Fibroblast of gingiva (primary cell): ENCODE measurements at regions not wholly inside any gene's neighbourhood (a gene's known extent, or its start where the extent isn't known, plus 50 kb on each side); places are given as distances from the start of the nearest gene placed in this dataset.
"Not testable (repeated sequence)": the region's sequence is repeated elsewhere in the genome, so short reads cannot be mapped to it uniquely, and the experiment has no call there.

ENCODE experiments used
- DNase-seq: peaks from one replicate; pipeline ENCODE4 v3.0.0-alpha.2; 2011; ENCODE audit warnings: low read depth

- DNase-seq, result no peak
These were observed 190.1 kb upstream of the AKR1E2 start for GRCh38 chr10:4635883-4636282.

- DNase-seq, result no peak
These were observed 190.6 kb upstream of the AKR1E2 start for GRCh38 chr10:4635388-4635787.

- no peak for DNase-seq
These were observed 192.2 kb upstream of the AKR1E2 start for GRCh38 chr10:4633776-4634175.

GRCh38 chr10:4633186-4633585, 192.8 kb upstream of the AKR1E2 start:
- DNase-seq, result no peak

- no peak for DNase-seq
These were observed 193.2 kb upstream of the AKR1E2 start for GRCh38 chr10:4632757-4633156.

- DNase-seq, result no peak
These were observed 199.1 kb upstream of the AKR1E2 start for GRCh38 chr10:4626919-4627318.

GRCh38 chr10:4623757-4624420, 202.1 kb upstream of the AKR1E2 start:
- DNase-seq, result peak; percentile 3

- no peak for DNase-seq
These were observed 202.8 kb upstream of the AKR1E2 start for GRCh38 chr10:4623200-4623599.

GRCh38 chr10:4622384-4622783, 203.6 kb upstream of the AKR1E2 start:
- no peak for DNase-seq

- no peak for DNase-seq
These were observed 208.4 kb upstream of the AKR1E2 start for GRCh38 chr10:4617589-4617988.

- DNase-seq, result no peak
These were observed 211.0 kb upstream of the AKR1E2 start for GRCh38 chr10:4615042-4615441.

GRCh38 chr10:4609251-4609650, 216.8 kb upstream of the AKR1E2 start:
- DNase-seq, result no peak

GRCh38 chr10:4607681-4608080, 218.3 kb upstream of the AKR1E2 start:
- DNase-seq, result no peak

- no peak for DNase-seq
These were observed 219.0 kb upstream of the AKR1E2 start for GRCh38 chr10:4606856-4607636.

- no peak for DNase-seq
These were observed 223.1 kb upstream of the AKR1E2 start for GRCh38 chr10:4602764-4603491.

GRCh38 chr10:4599471-4599870, 226.5 kb upstream of the AKR1E2 start:
- DNase-seq, result no peak

GRCh38 chr10:4597898-4598297, 228.1 kb upstream of the AKR1E2 start:
- DNase-seq, result not testable (repeated sequence)

- no peak for DNase-seq
These were observed 229.1 kb upstream of the AKR1E2 start for GRCh38 chr10:4596951-4597350.

GRCh38 chr10:4595719-4596319, 230.2 kb upstream of the AKR1E2 start:
- DNase-seq, result peak; percentile 6

- no peak for DNase-seq
These were observed 235.2 kb upstream of the AKR1E2 start for GRCh38 chr10:4590807-4591206.

GRCh38 chr10:4588824-4589223, 237.2 kb upstream of the AKR1E2 start:
- no peak for DNase-seq

- DNase-seq, result no peak
These were observed 238.5 kb upstream of the AKR1E2 start for GRCh38 chr10:4587466-4587865.

- DNase-seq, result peak; percentile 79
These were observed 239.2 kb upstream of the AKR1E2 start for GRCh38 chr10:4586776-4587175.
